GM21390 (cell line): ENCODE measurements at regions not wholly inside any gene's neighbourhood (a gene's known extent, or its start where the extent isn't known, plus 50 kb on each side); places are given as distances from the start of the nearest gene placed in this dataset.

Experiments used
- ATAC-seq: cut with Tn5 transposase; IDR thresholded peaks from one replicate; pipeline ENCODE4 v1.9.1; 2021; ENCODE audit not compliant: unreplicated experiment

DNA sequence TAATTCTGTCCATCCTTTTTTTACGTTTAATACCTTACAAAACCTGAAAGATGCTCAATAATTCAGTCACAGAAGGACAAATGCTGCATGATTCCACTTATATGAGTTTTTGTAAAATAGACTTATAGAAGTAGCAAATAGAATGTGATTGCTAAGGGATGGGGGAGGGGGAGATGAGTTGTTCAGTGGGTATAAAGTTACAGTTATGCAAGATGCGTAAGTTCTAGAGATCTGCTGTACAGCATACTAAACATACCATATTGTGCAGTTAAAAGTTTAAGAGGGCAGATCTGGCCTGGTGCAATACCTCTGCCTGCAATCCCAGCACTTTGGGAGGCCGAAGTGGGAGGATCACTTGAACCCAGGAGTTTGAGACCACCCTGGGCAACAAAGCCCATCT is 78.8 kb downstream of the TET3 start:
- no peak for ATAC-seq

DNA sequence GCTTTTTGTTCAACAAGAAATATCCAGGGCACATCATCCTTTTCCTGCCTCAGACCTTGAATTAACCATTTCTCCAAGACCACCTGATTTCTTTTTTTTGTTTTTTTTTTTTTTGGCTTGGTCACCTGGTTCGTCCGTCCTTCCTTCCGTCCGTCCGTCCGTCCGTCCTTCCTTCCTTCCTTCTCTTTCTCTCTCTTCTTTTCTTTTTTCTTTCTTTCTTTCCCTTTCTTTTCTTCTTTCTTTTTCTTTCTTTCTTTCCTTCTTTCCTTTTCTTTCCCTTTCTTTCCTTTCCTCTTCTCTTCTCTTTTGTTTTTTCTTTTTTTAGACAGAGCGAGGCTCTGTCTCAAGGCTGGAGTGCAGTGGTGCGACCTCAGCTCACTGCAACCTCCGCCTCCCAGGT is 80.7 kb downstream of the TET3 start:
- ATAC-seq, result no peak

DNA sequence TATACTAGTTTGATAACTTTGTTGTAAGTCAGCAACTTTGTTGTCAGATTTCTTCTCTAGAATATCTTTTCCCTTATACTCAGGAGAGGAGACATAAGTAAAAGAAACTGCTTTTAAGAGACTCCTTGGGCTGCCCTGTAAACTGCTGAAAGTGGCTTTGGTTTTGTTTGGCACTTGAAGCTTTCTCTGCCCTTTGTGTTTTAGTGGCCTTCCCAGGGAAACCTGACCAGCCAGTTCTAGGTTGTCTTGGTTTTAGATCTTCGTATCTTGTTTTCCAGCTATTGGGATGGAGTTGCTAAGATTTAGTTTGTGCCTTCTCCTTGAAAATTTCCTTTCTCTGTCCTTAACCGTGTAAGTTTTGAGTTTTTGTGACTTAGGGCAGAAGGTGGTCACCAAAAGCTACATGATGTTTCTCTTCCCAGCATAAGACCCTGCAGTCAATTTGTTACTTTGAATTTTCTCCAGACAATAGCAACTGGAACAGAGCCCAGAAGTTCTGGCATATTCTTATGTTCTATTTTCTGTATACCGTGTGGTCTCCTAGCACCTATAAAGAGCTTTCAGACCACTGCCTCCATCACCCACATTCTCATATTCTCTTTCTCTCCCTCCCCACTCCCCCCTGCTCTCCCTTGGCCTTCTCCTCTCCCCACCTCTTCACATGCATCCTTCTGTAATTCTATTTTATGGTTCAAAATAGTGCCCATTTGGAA is 81.1 kb downstream of the BOLA3 start:
- ATAC-seq, result no peak

DNA sequence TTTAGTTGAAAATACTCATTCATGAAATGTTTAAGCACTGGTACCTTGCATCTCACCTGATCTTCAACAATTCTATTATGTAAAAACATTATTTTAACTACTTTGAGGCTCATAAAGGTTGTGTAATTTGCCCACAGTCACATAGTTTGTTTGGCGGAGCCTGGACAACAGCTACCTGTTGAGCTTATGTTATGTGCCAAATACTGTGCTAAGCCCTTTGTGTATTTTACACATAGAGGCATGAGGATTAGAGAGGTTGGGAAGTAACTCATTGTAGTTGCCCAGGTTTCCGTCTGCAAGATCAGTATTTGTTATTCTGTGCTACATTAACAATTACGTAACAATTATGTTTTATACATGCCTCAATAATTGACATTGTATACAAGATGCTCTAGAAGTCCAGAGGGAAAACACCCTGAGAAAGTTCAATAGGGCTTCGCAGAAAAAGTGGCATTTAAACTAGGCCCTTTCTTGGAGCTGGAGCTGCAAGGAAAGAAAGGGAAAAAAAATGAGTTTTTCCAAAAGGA is 80.4 kb downstream of the BOLA3 start:
- ATAC-seq, result no peak

DNA sequence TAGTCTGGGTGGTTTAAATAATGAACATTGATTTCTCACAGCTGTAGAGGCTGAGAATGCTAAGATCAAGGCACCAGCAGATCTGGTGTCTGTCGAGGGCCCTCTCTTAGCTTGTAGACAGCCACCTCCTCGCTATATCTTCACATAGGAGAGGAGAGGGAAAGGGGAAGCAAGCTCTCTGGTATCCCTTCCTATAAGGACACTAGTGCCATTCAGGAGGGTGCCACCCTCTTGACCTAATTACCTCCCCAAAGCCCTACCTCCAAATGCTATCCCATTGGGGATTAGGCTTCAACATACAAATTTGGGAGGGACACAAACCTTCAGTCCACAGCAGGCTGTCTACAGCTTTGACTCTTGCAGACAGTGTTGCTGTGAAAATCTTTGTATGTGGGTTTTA is 76.7 kb downstream of the BOLA3 start:
- no peak for ATAC-seq

DNA sequence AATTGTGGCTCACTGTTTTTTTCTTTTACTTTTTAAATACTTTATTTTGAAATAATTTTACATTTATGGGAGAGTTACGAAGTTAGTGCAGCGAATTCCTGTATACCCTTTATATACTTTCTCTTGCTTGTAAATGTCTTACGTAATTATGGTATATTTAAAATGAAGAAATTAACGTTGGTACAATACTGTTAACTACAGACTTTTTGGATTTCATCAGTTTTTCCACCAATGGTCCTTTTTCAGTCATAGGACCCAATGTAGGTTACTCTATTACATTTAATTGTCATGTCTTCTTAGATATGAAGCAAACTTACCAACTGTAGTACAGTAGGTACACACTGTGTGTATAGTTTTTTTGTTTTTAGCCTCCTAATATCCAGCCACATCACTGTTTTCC is 76.3 kb downstream of the BOLA3 start:
- ATAC-seq, result no peak

DNA sequence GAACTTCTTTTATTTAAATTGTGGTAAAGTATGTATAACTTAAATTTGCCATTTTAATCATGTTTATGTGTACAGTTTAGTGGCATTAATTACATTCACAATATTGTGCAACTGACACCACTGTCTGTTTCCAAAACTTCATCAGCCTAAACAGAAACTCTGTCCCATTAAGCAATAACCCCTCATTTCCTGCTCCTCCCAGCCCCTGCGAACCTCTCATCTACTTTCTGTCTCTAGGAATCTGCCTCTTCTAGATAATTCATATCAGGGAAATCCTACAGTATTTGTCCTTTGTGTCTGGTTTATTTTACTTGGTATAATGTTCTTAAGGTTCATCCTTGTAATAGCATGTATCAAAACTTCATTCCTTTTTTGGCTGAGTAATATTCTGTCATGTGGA is 75.1 kb downstream of the BOLA3 start:
- ATAC-seq, result no peak

DNA sequence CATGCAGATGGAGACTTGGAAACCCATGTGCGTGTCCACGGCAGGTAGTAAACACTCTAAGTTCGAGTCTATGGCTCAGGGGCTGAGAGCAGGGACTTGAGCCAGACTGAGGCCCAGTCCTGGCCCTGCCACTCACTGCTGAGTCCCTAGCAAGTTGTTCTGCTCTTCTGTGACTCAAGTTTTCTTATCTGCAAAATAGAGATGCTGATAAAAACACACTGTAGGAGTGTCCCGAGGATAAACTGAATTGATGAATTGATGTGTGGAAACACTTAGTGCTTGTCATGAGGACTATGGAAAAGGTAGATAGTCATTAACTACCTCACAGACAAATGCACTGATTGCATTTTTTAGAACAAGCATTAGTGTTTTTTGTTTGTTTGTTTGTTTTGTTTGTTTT is 73.2 kb downstream of the BOLA3 start:
- no peak for ATAC-seq

DNA sequence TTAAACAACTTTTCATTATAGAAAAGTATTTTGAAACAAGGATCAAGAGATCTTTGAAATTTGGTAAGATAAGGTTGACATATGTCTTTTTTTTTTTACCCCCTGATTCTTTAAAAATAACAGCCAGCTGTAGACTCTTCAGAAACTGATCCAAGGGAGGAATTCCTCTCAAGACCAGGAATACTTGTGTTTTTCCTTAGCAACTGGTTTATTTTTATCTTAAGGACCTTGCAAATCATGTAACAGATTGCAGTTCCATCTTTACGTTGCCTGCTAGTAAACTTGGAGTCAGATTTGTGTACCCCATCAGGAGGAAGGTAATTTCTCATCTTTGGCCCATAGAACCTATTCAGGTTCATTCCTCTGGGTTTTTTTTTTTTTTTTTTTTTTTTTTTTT is 71.6 kb downstream of the BOLA3 start:
- ATAC-seq, result no peak

DNA sequence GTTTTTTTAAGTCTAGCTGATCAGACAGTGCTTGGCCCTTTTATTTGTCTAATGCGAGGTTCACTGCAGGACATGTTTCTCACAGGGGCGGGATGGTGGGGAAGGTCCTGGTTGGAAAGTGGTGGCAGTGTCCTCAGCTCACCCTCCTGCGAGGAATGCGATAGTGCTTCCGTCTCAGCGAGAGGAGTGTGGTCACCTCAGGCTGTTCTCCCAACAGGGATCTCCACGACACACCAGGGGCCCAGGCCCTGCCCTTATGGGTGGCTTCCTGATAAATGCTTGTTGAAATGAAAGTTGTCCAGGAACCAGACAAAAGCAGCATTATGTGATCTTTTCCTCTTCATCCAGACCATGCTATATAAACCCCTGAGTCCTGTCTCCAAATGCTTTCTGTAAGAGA is 70.1 kb downstream of the BOLA3 start:
- no peak for ATAC-seq

DNA sequence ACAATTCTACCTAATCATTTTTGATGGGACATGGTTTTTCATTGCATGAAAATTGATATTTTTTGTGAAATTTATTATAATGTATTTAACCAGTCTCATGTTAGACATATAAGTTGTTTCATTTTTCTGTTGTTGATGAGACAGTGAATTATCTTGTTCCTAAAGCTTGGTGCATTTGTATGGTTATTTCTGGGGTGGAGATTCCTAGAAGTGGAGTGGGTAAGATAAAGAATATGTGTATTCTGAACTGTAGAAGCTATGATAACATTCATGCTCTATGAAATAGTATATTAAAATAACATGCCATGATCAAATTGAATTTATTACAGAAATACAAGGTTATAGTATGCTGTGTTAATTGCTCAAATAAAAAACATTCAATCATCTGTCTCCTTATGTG is 69.2 kb downstream of the BOLA3 start:
- no peak for ATAC-seq

DNA sequence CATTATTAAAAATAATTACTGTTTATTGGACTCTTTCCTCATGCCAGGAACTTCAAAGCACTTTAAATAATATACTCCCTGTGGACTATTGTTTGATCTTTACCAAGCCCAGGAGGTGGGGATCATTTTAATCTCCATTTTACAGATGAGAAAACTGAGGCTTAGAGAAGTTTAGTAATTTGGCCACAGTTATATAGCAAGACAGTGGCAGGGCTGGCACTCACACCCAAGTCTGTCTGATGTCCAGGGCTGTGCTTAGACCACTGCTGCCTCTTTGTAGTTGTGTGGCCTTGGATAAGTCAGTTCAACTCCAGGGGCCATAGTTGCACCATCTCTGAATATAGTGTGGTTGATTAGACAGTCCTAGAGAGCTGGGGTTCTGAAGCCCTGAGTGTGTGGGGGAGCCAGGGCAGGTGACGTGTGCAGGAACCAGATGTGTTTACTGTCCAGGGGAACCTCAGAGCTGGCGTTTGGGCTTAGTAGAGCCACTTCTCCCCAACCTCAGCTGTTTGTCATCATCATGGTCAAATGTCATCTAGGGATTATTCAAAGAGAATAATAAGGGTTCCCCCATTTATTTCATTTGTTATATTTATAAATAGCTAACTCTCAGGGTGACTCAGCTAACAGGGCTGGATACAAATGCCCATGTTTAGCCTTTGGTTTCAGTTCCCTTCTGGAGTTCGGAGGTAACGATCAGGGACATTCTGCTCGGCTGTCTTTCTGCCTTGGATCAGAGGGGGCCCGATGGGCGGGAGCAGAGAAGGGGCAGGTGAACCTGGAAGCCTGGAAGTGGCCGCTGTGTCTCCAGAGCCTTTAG is 68.0 kb downstream of the BOLA3 start:
- ATAC-seq, result peak; percentile 75

DNA sequence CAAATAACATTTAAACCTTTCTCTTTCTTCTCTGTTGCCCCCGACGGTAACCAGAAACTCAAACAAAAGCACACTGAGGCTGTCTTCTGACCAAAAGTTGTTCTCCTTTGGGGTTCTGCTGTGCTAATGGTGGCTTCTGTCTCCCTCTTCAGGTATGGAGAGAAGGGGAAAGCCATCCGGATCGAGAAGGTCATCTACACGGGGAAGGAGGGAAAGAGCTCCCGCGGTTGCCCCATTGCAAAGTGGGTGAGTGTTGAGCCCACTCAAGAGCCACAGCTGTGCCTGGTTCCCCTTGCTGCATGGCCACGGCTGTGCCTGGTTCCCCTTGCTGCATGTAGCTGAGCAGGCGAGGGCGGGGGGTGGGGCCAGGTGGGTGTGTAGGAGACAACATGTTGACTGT is 67.4 kb downstream of the BOLA3 start:
- peak; percentile 30 for ATAC-seq

DNA sequence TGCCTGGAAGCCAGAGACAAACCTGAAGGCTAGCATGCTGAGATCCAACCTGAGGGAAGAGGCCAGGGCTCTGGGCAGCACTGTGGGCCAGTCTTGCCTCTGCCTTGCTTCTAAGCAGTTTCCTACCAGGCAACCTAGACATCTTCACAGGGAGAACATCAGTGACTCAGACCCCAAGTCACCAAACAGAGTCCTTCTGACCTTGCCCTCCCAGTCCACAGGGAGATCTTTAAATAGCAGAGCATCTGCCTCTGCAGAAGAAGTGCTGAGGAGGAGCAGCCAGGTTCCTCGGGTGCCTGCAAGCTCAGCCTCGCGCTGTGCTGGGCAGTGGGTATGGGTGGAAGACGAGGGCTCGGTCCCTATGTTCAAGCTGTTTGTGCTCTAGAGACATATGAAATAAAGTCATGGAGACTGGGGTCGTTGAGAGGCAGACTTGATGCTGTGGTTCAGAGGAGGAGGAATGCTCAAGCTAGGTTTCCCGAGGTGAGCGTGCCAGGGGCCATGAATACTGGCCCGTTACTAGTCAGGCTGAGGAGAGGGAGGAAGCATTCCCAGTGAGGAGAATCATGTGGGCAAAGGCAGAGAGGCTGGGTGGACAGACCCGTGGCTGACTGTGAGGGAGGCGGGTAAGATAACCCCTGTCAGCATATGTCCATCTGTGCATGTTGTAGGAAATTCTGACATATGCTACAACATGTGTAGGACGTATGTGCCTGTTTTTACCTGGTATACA is 66.5 kb downstream of the BOLA3 start:
- no peak for ATAC-seq

DNA sequence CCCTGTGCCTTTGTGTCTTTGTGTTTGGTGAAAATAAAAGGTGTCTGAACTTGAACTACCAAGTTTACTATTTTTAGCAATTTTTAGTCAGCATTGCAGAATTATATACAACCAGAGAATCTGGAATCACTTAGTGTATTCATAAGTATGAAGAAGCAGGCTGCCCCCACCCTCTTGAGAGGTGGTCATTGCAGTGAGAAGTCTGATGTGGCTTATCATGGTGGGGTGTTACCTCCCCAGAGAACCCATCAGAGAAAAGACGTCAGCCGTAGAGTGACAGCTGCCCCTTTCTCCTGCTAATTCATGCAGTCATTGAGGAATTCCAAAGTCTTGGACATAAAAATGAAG is 66.0 kb downstream of the BOLA3 start:
- ATAC-seq, result no peak

DNA sequence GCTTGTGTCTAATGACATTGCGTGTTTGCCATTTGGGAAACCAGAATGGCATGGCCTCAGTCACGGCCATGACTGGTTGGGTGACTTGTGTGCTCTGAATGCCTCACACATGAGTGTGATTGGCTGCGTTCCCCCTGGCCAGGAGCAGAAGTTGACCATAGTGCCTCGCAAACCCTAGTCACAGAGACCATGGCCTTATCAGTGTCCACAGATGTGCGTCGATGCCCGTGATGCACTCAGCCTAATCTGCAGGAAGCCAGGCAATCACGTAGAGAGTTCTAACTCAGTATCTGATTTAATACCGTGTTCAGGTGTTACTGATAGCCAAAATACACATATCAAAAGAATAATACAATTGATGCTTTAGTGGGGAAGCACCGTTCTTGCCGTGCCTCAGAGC is 64.0 kb downstream of the BOLA3 start:
- ATAC-seq, result no peak
